Caco-2 (cell line): ENCODE measurements at regions not wholly inside any gene's neighbourhood (a gene's known extent, or its start where the extent isn't known, plus 50 kb on each side); places are given as distances from the start of the nearest gene placed in this dataset.

Source experiments
- BruUV-seq: library from RNA; stranded (reverse); fragments of 400-500 nt; replicated peaks from 2 replicates; lab custom pipeline; 2021; lab: Mats Ljungman, UMichigan
- CTCF ChIA-PET: fragments of 300-600 bp; sonication (Branson Sonifier 250); formaldehyde crosslinking; loops from one replicate; lab custom pipeline; 2022; ENCODE audit warnings: antibody characterized with exemption; lab: Charles Lee
- POLR2A ChIA-PET: fragments of 300-600 bp; sonication (Branson Sonifier 250); formaldehyde crosslinking; loops from one replicate; lab custom pipeline; 2022; ENCODE audit warnings: antibody characterized with exemption; lab: Charles Lee
- DNase-seq, 2 experiments: peaks; one replicate each; pipeline versions ENCODE4 v3.0.0 to v3.0.0-alpha.2; 2020 to 2022
- H3K27me3 ChIP-seq: replicated peaks from 2 replicates; pipeline ENCODE4 v1.6.0; 2011; ENCODE audit warnings: low read length; ENCODE audit not compliant: control insufficient read depth, insufficient read depth
- H3K36me3 ChIP-seq: 2 replicates; pipeline ENCODE4 v1.5.1; 2011; ENCODE audit warnings: low read length; ENCODE audit not compliant: control insufficient read depth, insufficient read depth
- H3K4me1 ChIP-seq: fragments of 250-450 bp; sonication (Bioruptor Pico); 2 replicates; pipeline ENCODE4 v1.5.1; 2020; ENCODE audit warnings: mild to moderate bottlenecking
- H3K4me3 ChIP-seq: 2 replicates; pipeline ENCODE4 v1.5.1; 2011; ENCODE audit warnings: low read depth, mild to moderate bottlenecking, control low read depth, low read length
- H3K9me3 ChIP-seq: fragments of 250-450 bp; sonication (Bioruptor Pico); 2 replicates; pipeline ENCODE4 v1.5.1; 2020; ENCODE audit warnings: mild to moderate bottlenecking, moderate library complexity
- H3K27ac Mint-ChIP-seq: one replicate; pipeline ENCODE4 v1.8.0; 2022; ENCODE audit warnings: mixed read lengths; ENCODE audit not compliant: unreplicated experiment
- H3K27me3 Mint-ChIP-seq: one replicate; pipeline ENCODE4 v1.8.0; 2022; ENCODE audit warnings: mixed read lengths; ENCODE audit not compliant: insufficient read depth, unreplicated experiment
- H3K36me3 Mint-ChIP-seq: one replicate; pipeline ENCODE4 v1.8.0; 2022; ENCODE audit warnings: mild to moderate bottlenecking, mixed read lengths; ENCODE audit not compliant: insufficient read depth, unreplicated experiment
- H3K4me1 Mint-ChIP-seq: one replicate; pipeline ENCODE4 v1.8.0; 2022; ENCODE audit warnings: low read depth, mixed read lengths; ENCODE audit not compliant: unreplicated experiment
- H3K4me3 Mint-ChIP-seq: one replicate; pipeline ENCODE4 v1.8.0; 2022; ENCODE audit warnings: mild to moderate bottlenecking, moderate library complexity, mixed read lengths; ENCODE audit not compliant: unreplicated experiment
- H3K9me3 Mint-ChIP-seq: one replicate; pipeline ENCODE4 v1.8.0; 2022; ENCODE audit warnings: mixed read lengths; ENCODE audit not compliant: unreplicated experiment
- CTCF ChIP-seq, 2 experiments: fragments of 200-600 bp in 1 of 2; IDR thresholded peaks; 1 replicate in 1 of 2; 2 replicates in 1 of 2; pipeline versions ENCODE4 v1.5.1 to v1.8.0; 2011 to 2022; ENCODE audit warnings: antibody characterized with exemption in 1 of 2, control low read depth in 1 of 2, inconsistent platforms in 1 of 2, low read depth in 1 of 2, low read length in 1 of 2, mild to moderate bottlenecking in 1 of 2, moderate library complexity in 1 of 2; ENCODE audit not compliant: insufficient read depth in 1 of 2, severe bottlenecking in 1 of 2, unreplicated experiment in 1 of 2
- intact Hi-C: fragments of 100-400 bp; cut with micrococcal nuclease; formaldehyde crosslinking; loops from one replicate; pipeline ENCODE4 v1.10.0; 2022; ENCODE audit not compliant: unreplicated experiment

DNA sequence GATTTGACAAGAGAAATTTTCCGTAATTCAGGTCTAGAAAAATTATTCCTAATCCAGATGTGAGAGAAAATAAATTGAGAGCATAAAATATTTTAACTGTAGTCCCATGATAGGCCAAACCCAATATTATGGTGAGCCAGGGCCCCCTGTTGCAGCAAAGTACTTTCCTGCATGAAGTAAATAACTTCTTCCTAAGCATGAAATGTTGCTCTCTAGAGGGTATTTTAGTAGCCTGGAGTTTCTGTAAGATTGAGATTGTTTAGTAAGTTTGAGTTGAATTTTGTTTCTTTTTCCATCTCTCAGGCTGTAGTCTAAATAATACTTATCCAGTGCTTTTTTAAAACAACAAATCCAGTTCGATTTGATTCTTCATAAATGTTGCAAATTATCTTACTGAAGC is 317.5 kb upstream of the MPDZ start:
- TF ChIP-seq CTCF (IDR thresholded peaks at IDR 0.05; ENCODE audit: insufficient read depth in 1 of 2, low read depth in 1 of 2, low read length in 1 of 2, severe bottlenecking in 1 of 2, unreplicated experiment in 1 of 2): no peak
- H3K4me1 Mint-ChIP-seq: no peaks in the 10 kb centered on the region
- intact Hi-C loops: no loop called here
- H3K27me3 ChIP-seq: no peaks in the 10 kb centered on the region
- BruUV-seq: no TSS peak
- ChIA-PET CTCF (no interaction called here), POLR2A (no interaction called here)
- H3K9me3 Mint-ChIP-seq: no peaks in the 10 kb centered on the region
- H3K4me1 ChIP-seq: no peaks in the 10 kb centered on the region
- H3K9me3 ChIP-seq: no peaks in the 10 kb centered on the region
- H3K36me3 Mint-ChIP-seq: no peaks in the 10 kb centered on the region
- no peak overlapping the region for H3K4me3 Mint-ChIP-seq
- no peak overlapping the region for H3K4me3 ChIP-seq
- no peak overlapping the region for H3K27ac Mint-ChIP-seq
- no peaks in the 10 kb centered on the region for H3K27me3 Mint-ChIP-seq
- no peaks in the 10 kb centered on the region for H3K36me3 ChIP-seq
- DNase-seq: no peak

DNA sequence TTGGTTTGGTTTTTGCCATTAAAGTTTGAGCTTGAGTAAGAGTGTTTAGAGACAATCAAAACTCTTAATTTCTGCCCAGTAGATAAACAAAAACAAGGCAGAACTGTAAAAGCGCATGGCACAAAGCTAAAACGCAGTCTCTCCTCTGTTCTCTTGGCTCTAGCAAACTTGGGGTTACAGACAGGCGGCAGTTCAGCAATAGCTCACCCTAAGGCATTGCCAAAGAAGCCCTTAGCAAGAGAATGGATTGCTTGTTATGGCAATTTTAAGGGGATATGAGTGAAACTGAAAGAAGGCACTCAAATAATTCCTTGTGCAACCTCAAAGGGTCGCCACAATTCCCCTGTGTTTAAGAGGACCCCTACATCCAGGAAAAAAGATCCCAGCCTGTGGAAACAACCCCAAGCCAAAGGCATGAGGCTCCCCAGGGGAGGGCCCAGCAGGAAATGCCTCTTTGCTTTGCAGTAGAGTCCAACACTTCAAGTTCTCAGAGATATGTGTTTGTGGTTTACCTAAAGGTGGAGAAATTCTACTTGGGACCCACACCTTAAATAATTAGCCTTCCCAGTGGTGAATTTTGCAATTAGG is 317.0 kb upstream of the MPDZ start:
- no peak for DNase-seq
- intact Hi-C loops: no loop called here
- Histone ChIP-seq H3K4me3 (no peak overlapping the region), H3K4me1 (no peaks in the 10 kb centered on the region), H3K36me3 (no peaks in the 10 kb centered on the region), H3K9me3 (no peaks in the 10 kb centered on the region), H3K27me3 (no peaks in the 10 kb centered on the region)
- no peaks in the 10 kb centered on the region for H3K27me3 Mint-ChIP-seq
- H3K27ac Mint-ChIP-seq: no peak overlapping the region
- H3K36me3 Mint-ChIP-seq: no peaks in the 10 kb centered on the region
- H3K4me3 Mint-ChIP-seq: no peak overlapping the region
- no peaks in the 10 kb centered on the region for H3K4me1 Mint-ChIP-seq
- H3K9me3 Mint-ChIP-seq: no peaks in the 10 kb centered on the region
- ChIA-PET POLR2A (no interaction called here), CTCF (no interaction called here)
- no peak for TF ChIP-seq CTCF (IDR thresholded peaks at IDR 0.05; ENCODE audit: insufficient read depth in 1 of 2, low read depth in 1 of 2, low read length in 1 of 2, severe bottlenecking in 1 of 2, unreplicated experiment in 1 of 2)
- BruUV-seq: no TSS peak

DNA sequence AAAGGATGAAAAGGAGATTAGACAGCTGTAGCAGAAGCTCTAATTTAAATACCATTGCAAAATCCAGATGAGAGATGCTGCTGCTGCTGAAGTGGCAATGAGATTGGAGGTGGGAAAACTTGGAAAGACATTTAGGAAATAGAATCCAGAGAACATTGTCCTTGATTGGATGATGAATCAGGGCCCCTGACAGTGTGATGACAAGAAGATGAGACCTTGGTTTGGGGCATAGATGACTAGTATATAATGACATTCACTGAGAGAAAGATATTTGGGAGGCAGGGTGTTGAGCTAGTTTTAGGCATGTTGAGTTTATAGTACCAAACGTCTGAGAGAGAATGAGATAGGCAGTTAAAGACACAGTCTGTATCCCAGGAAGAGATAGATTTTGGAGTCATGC is 311.5 kb upstream of the MPDZ start:
- no peaks in the 10 kb centered on the region for H3K36me3 Mint-ChIP-seq
- Histone ChIP-seq H3K4me3 (no peak overlapping the region), H3K27me3 (no peaks in the 10 kb centered on the region), H3K36me3 (no peaks in the 10 kb centered on the region), H3K9me3 (no peaks in the 10 kb centered on the region), H3K4me1 (no peaks in the 10 kb centered on the region)
- H3K27ac Mint-ChIP-seq: no peak overlapping the region
- no peak for TF ChIP-seq CTCF (IDR thresholded peaks at IDR 0.05; ENCODE audit: insufficient read depth in 1 of 2, low read depth in 1 of 2, low read length in 1 of 2, severe bottlenecking in 1 of 2, unreplicated experiment in 1 of 2)
- H3K9me3 Mint-ChIP-seq: no peaks in the 10 kb centered on the region
- no peak overlapping the region for H3K4me3 Mint-ChIP-seq
- DNase-seq: no peak
- CTCF ChIA-PET: no interaction called here
- POLR2A ChIA-PET: no interaction called here
- intact Hi-C loops: no loop called here
- no peaks in the 10 kb centered on the region for H3K27me3 Mint-ChIP-seq
- H3K4me1 Mint-ChIP-seq: no peaks in the 10 kb centered on the region
- BruUV-seq: no TSS peak
